ENCODE measurements at regions not wholly inside any gene's neighbourhood (a gene's known extent, or its start where the extent isn't known, plus 50 kb on each side); places are given as distances from the start of the nearest gene placed in this dataset.

- TF ChIP-seq PRDM10 (tag by site-specific recombination; IDR thresholded peaks at IDR 0.05) (no peak), CTCF (tag by site-specific recombination; IDR thresholded peaks at IDR 0.05) (no peak), ZNF37A (tag by site-specific recombination; IDR thresholded peaks at IDR 0.05) (no peak), ZNF488 (tag by site-specific recombination; IDR thresholded peaks at IDR 0.05) (no peak), ZSCAN5A (tag by site-specific recombination; IDR thresholded peaks at IDR 0.05) (no peak), ZNF660 (tag by site-specific recombination; IDR thresholded peaks at IDR 0.05) (no peak), ZNF19 (tag by site-specific recombination; IDR thresholded peaks at IDR 0.05; ENCODE audit: low read depth) (no peak), ZNF426 (tag by site-specific recombination; IDR thresholded peaks at IDR 0.05) (no peak), ZNF311 (tag by site-specific recombination; IDR thresholded peaks at IDR 0.05; ENCODE audit: borderline replicate concordance) (no peak)
These were observed 221.7 kb downstream of the DIRAS2 start for GRCh38 chr9:90420768-90421513.
